H1 (cell line): ENCODE measurements at regions not wholly inside any gene's neighbourhood (a gene's known extent, or its start where the extent isn't known, plus 50 kb on each side); places are given as distances from the start of the nearest gene placed in this dataset.

Source experiments
- CBX5 ChIP-seq: fragments of 300-800, 300-1000 bp; sonication (generic); IDR thresholded peaks from 2 replicates; pipeline ENCODE4 v1.7.1; 2016; ENCODE audit warnings: antibody characterized with exemption, low read length, low read depth
- HDAC2 ChIP-seq, 2 experiments: fragments of 300-600 bp in 1 of 2; sonication (generic) in 1 of 2; IDR thresholded peaks; 2 replicates each; pipeline ENCODE4 v1.6.1; 2011 to 2012; ENCODE audit warnings: low read depth in 2 of 2, low read length in 2 of 2, mild to moderate bottlenecking in 2 of 2, moderate library complexity in 2 of 2, borderline replicate concordance in 1 of 2, inconsistent platforms in 1 of 2
- KDM5A ChIP-seq: fragments of 200-600 bp; IDR thresholded peaks from 2 replicates; pipeline ENCODE4 v1.7.1; 2012; ENCODE audit warnings: mild to moderate bottlenecking, low read length, inconsistent platforms, mixed read lengths
- TF ChIP-seq, protein P1 (sequence below): fragments of 300-600 bp; sonication (generic); IDR thresholded peaks from 2 replicates; pipeline ENCODE4 v1.7.1; 2012; ENCODE audit warnings: low read length, moderate library complexity, mild to moderate bottlenecking, inconsistent platforms; ENCODE audit not compliant: insufficient replicate concordance

DNA sequence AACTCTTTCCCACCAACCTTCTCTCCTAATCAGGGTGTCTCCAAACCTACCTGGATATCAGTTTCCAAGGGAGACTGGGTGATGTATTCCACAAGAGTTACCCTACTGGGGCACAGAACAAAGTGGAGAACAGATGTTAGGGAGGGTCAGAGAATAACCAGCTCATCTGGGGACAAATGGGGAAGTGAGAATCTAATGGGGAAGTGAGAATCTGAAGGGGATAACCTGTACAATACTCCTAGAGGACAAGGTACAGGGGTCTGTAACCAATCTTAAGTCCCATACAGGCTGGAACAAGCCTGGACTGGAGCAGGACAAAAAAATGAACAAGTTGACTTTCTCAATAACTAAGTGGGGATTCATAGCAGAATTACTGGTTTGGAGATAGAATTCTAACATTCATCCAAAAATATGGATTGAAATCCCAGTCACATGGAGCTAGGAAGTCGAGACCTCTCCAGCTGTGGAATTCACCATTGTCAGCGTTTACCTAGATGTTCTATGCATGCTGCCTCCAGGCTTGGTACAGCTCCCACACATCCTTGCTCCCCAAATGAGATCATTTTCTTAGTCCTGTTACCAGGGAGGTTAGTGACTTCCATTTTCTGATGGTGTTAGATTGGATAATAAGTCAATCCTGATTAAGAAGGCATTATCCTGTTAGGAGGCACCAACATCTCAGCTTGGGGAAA lies 214.8 kb upstream of the MOCS1 start (continued):
- TF ChIP-seq, protein P1, sequence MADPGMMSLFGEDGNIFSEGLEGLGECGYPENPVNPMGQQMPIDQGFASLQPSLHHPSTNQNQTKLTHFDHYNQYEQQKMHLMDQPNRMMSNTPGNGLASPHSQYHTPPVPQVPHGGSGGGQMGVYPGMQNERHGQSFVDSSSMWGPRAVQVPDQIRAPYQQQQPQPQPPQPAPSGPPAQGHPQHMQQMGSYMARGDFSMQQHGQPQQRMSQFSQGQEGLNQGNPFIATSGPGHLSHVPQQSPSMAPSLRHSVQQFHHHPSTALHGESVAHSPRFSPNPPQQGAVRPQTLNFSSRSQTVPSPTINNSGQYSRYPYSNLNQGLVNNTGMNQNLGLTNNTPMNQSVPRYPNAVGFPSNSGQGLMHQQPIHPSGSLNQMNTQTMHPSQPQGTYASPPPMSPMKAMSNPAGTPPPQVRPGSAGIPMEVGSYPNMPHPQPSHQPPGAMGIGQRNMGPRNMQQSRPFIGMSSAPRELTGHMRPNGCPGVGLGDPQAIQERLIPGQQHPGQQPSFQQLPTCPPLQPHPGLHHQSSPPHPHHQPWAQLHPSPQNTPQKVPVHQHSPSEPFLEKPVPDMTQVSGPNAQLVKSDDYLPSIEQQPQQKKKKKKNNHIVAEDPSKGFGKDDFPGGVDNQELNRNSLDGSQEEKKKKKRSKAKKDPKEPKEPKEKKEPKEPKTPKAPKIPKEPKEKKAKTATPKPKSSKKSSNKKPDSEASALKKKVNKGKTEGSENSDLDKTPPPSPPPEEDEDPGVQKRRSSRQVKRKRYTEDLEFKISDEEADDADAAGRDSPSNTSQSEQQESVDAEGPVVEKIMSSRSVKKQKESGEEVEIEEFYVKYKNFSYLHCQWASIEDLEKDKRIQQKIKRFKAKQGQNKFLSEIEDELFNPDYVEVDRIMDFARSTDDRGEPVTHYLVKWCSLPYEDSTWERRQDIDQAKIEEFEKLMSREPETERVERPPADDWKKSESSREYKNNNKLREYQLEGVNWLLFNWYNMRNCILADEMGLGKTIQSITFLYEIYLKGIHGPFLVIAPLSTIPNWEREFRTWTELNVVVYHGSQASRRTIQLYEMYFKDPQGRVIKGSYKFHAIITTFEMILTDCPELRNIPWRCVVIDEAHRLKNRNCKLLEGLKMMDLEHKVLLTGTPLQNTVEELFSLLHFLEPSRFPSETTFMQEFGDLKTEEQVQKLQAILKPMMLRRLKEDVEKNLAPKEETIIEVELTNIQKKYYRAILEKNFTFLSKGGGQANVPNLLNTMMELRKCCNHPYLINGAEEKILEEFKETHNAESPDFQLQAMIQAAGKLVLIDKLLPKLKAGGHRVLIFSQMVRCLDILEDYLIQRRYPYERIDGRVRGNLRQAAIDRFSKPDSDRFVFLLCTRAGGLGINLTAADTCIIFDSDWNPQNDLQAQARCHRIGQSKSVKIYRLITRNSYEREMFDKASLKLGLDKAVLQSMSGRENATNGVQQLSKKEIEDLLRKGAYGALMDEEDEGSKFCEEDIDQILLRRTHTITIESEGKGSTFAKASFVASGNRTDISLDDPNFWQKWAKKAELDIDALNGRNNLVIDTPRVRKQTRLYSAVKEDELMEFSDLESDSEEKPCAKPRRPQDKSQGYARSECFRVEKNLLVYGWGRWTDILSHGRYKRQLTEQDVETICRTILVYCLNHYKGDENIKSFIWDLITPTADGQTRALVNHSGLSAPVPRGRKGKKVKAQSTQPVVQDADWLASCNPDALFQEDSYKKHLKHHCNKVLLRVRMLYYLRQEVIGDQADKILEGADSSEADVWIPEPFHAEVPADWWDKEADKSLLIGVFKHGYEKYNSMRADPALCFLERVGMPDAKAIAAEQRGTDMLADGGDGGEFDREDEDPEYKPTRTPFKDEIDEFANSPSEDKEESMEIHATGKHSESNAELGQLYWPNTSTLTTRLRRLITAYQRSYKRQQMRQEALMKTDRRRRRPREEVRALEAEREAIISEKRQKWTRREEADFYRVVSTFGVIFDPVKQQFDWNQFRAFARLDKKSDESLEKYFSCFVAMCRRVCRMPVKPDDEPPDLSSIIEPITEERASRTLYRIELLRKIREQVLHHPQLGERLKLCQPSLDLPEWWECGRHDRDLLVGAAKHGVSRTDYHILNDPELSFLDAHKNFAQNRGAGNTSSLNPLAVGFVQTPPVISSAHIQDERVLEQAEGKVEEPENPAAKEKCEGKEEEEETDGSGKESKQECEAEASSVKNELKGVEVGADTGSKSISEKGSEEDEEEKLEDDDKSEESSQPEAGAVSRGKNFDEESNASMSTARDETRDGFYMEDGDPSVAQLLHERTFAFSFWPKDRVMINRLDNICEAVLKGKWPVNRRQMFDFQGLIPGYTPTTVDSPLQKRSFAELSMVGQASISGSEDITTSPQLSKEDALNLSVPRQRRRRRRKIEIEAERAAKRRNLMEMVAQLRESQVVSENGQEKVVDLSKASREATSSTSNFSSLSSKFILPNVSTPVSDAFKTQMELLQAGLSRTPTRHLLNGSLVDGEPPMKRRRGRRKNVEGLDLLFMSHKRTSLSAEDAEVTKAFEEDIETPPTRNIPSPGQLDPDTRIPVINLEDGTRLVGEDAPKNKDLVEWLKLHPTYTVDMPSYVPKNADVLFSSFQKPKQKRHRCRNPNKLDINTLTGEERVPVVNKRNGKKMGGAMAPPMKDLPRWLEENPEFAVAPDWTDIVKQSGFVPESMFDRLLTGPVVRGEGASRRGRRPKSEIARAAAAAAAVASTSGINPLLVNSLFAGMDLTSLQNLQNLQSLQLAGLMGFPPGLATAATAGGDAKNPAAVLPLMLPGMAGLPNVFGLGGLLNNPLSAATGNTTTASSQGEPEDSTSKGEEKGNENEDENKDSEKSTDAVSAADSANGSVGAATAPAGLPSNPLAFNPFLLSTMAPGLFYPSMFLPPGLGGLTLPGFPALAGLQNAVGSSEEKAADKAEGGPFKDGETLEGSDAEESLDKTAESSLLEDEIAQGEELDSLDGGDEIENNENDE, result no peak
- TF ChIP-seq KDM5A (no peak), HDAC2 (IDR thresholded peaks at IDR 0.05; ENCODE audit: borderline replicate concordance in 1 of 2, low read depth in 2 of 2, low read length in 2 of 2) (no peak), CBX5 (no peak)
